ENCODE measurements at regions not wholly inside any gene's neighbourhood (a gene's known extent, or its start where the extent isn't known, plus 50 kb on each side); places are given as distances from the start of the nearest gene placed in this dataset.

DNA sequence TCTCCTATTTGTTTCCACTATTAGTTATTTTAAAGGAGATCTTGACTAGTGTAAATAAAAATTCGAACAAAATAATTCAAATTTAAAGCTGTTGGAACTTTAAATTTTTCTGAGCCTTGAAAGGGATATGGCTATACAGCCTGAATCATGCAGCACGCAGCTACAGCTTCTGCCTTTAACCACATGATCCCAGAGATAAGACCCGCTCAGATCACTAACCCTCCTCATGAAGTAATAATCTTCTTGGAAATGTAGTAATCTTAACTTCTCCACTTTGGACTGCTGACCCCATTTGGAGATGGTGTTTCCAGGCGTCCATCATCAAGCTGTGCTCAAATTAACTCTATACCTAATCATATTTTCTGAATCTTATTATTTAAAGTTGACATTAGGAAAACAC lies 336.6 kb downstream of the DSC3 start:
- TF ChIP-seq, protein P1, sequence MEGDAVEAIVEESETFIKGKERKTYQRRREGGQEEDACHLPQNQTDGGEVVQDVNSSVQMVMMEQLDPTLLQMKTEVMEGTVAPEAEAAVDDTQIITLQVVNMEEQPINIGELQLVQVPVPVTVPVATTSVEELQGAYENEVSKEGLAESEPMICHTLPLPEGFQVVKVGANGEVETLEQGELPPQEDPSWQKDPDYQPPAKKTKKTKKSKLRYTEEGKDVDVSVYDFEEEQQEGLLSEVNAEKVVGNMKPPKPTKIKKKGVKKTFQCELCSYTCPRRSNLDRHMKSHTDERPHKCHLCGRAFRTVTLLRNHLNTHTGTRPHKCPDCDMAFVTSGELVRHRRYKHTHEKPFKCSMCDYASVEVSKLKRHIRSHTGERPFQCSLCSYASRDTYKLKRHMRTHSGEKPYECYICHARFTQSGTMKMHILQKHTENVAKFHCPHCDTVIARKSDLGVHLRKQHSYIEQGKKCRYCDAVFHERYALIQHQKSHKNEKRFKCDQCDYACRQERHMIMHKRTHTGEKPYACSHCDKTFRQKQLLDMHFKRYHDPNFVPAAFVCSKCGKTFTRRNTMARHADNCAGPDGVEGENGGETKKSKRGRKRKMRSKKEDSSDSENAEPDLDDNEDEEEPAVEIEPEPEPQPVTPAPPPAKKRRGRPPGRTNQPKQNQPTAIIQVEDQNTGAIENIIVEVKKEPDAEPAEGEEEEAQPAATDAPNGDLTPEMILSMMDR (IDR thresholded peaks at IDR 0.05): no peak
- TF ChIP-seq POLR2A (IDR thresholded peaks at IDR 0.05): no peak

All from lower leg skin (tissue), 3 donors.